Astrocyte of the spinal cord (primary cell): ENCODE measurements at regions not wholly inside any gene's neighbourhood (a gene's known extent, or its start where the extent isn't known, plus 50 kb on each side); places are given as distances from the start of the nearest gene placed in this dataset.
"Not testable (repeated sequence)": the region's sequence is repeated elsewhere in the genome, so short reads cannot be mapped to it uniquely, and the experiment has no call there.

Experiments used
- DNase-seq: peaks from one replicate; pipeline ENCODE4 v3.0.0; 2011; ENCODE audit warnings: low read depth, low spot score
- H3K4me3 ChIP-seq: 2 replicates; pipeline ENCODE4 v1.5.1; 2011; ENCODE audit warnings: low read depth, mild to moderate bottlenecking, low read length, moderate library complexity
- CTCF ChIP-seq: IDR thresholded peaks from 2 replicates; pipeline ENCODE4 v1.5.1; 2012; ENCODE audit warnings: low read depth, mild to moderate bottlenecking, low read length, inconsistent platforms
- in situ Hi-C: cut with HindIII; loops from 2 replicates; pipeline ENCODE4 v1.10.0; 2017; ENCODE audit warnings: low sequenced_read_pairs

- DNase-seq: no peak
- in situ Hi-C loops: no loop called here
- no peak for TF ChIP-seq CTCF
- H3K4me3 ChIP-seq: no peak overlapping the region
These were observed 138.0 kb upstream of the PCGF5 start for GRCh38 chr10:91082447-91082846.

GRCh38 chr10:91088300-91089140 lies 131.9 kb upstream of the PCGF5 start:
- no peak for TF ChIP-seq CTCF
- H3K4me3 ChIP-seq: no peak overlapping the region
- in situ Hi-C loops: no loop called here
- peak; percentile 22 for DNase-seq

DNA sequence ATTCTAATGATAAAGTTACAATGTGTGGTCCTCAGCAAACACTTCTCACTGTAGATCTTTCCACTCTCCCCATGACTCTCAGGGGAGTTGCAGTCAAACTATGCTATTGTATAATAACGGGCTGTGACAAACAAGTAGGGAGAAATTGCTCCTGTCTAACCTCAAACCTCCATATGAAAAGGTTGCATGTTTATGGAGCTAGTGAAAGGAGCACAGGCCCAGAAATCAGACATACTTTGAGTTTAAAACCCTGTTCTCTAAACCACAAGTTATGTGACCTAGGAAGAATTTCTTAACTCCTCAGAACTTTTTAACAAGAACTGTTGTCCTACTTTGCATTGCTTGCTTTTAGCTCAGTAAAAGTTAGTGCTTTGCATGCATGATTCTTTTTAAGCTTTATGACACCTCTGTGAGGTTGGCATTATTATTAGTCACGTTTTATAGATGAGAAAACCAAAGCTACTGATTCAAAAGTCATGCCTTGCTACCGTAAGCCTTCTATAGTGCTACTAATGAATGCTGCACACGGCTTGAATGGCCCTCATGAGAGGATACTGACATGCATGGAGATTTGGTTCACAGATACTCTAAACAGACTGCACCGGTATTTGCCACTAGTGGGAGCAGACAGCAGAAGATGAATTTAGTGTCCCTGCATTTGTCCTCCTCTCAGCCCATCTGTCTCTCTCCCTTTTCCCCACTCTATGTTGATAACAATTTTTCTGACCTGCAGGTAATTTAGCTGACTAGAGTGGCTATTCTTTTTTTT lies 129.5 kb upstream of the PCGF5 start:
- peak; percentile 14 for DNase-seq
- in situ Hi-C loops: no loop called here
- no peak overlapping the region for H3K4me3 ChIP-seq
- TF ChIP-seq CTCF: peak; percentile 40

- in situ Hi-C loops: no loop called here
- DNase-seq: no peak
- TF ChIP-seq CTCF: no peak
- no peak overlapping the region for H3K4me3 ChIP-seq
These were observed 128.7 kb upstream of the PCGF5 start for GRCh38 chr10:91091780-91092179.

DNA sequence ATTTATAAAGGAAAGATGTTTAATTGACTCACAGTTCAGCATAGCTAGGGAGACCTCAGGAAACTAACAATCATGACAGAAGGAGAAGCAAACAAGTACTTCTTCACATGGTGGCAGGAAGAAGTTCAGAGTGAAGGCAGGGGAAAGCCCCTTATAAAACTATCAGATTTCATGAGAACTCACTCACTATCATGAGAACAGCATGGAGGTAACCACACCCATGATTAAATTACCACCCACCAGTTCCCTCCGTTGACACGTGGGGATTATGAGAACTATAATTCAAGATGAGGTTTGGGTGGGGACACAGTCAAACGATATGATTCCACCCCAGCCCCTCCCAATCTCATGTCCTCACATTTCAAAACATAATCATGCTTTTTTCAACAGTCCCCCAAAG lies 124.2 kb upstream of the PCGF5 start:
- no peak for DNase-seq
- no peak overlapping the region for H3K4me3 ChIP-seq
- in situ Hi-C loops: no loop called here
- no peak for TF ChIP-seq CTCF

GRCh38 chr10:91097313-91097712 lies 123.2 kb upstream of the PCGF5 start:
- H3K4me3 ChIP-seq: no peak overlapping the region
- no peak for DNase-seq
- in situ Hi-C loops: no loop called here
- TF ChIP-seq CTCF: no peak

GRCh38 chr10:91098021-91098420 lies 122.4 kb upstream of the PCGF5 start:
- DNase-seq, in situ Hi-C loops, H3K4me3 ChIP-seq: not testable (repeated sequence)
